ENCODE measurements at regions not wholly inside any gene's neighbourhood (a gene's known extent, or its start where the extent isn't known, plus 50 kb on each side); places are given as distances from the start of the nearest gene placed in this dataset.

DNA sequence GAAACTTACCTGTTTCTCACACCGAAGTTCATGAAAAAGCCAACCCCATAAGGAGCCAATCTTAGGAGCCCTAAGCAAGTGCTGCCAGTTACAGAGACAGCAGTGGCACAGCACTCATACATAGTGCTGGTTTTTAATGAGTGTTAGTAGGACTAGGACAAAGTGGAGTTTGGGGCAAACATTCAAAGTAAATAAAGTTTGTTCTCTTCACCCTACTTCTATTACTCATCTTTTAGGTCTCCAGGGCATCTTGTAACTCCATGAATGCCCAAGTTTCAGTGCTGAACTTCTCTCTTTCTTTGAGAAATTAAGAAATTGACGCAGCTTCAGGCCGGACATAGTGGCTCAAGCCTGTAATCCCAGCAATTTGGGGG is 584.7 kb downstream of the EBF1 start:
- no peaks in the 10 kb centered on the region for H3K27me3 ChIP-seq (ENCODE audit: insufficient read depth, low read length, poor library complexity)
- no peak for DNase-seq
- no peak overlapping the region for H3K4me3 ChIP-seq (ENCODE audit: low read depth in 1 of 2, low read length in 2 of 2)
- H3K4me2 ChIP-seq (ENCODE audit: insufficient read depth, low read length): no peak overlapping the region
- H3K79me2 ChIP-seq (ENCODE audit: insufficient read depth, low read length): no peaks in the 10 kb centered on the region
- no peaks in the 10 kb centered on the region for H3K9me3 ChIP-seq (ENCODE audit: insufficient read depth, low read length, severe bottlenecking)
- ATAC-seq (ENCODE audit: insufficient read depth, low read depth): no peak
- no peak for TF ChIP-seq EZH2 (IDR thresholded peaks at IDR 0.05; ENCODE audit: borderline replicate concordance, low read depth, low read length, severe bottlenecking)
- TF ChIP-seq CTCF (IDR thresholded peaks at IDR 0.05; ENCODE audit: borderline replicate concordance, extremely low read depth, low read length, poor library complexity, severe bottlenecking): no peak
- H3K36me3 ChIP-seq (ENCODE audit: insufficient read depth, low read length): no peaks in the 10 kb centered on the region
- H2AFZ ChIP-seq (ENCODE audit: low read depth, low read length): no peak overlapping the region
- H3K27ac ChIP-seq (ENCODE audit: low read length): peak overlapping the region; percentile 91
- peaks cover 47% of the 10 kb centered on the region for H3K4me1 ChIP-seq (ENCODE audit: insufficient read depth, low read length)
- no peak overlapping the region for H3K9ac ChIP-seq (ENCODE audit: low read depth, low read length)
- H4K20me1 ChIP-seq (ENCODE audit: insufficient read depth, low read length): no peaks in the 10 kb centered on the region

- H3K4me1 ChIP-seq (ENCODE audit: insufficient read depth, low read length): peaks cover 49% of the 10 kb centered on the region
- no peak for TF ChIP-seq CTCF (IDR thresholded peaks at IDR 0.05; ENCODE audit: borderline replicate concordance, extremely low read depth, low read length, poor library complexity, severe bottlenecking)
- TF ChIP-seq EZH2 (IDR thresholded peaks at IDR 0.05; ENCODE audit: borderline replicate concordance, low read depth, low read length, severe bottlenecking): no peak
- DNase-seq: no peak
These were observed 585.3 kb downstream of the EBF1 start for GRCh38 chr5:158514319-158514985.

DNA sequence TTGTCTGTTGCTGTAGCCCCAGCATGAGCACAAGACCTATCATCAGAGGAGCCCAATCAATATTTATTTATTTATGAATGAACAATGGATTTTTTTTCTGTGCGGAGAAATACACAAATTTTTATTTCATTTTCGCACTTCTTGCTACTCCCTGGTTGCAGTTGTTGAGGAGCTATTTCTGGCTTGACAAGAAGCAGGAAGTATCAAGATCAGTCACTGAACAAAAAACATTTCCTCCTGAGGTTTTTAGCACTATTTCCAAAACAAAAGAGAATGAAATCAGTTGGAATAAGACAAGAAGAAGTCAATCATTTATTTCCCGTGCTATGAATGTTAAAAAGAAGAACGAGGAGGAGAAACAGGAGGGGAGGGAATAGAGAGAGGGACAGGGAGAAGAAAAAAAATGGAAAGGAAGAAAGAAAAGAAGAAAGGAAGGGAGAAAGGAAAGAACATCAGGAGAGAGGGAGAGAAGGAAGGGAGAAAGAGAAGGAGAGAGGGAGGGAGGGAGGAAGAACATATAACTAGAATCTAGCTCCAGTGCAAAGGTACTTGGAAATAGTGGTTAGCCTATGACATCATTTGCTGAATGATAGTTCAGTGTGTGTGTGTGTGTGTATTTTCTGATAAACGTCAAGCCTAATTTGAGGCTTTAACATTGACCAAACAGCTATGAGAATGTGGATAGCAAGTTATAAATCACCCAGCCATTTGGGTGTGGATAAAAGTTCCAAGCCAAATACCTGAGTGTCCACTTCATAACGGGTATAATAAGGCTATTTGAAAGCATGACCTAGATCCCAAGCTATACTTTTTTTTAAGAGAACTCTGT is 586.0 kb downstream of the EBF1 start:
- H3K9ac ChIP-seq (ENCODE audit: low read depth, low read length): peak overlapping the region; percentile 40
- H3K4me3 ChIP-seq (ENCODE audit: low read depth in 1 of 2, low read length in 2 of 2): peak overlapping the region in 1 of 2 experiments; percentile 14; a peak in 1 of 4 replicates
- peak overlapping the region; percentile 91 for H3K27ac ChIP-seq (ENCODE audit: low read length)
- no peaks in the 10 kb centered on the region for H3K9me3 ChIP-seq (ENCODE audit: insufficient read depth, low read length, severe bottlenecking)
- H4K20me1 ChIP-seq (ENCODE audit: insufficient read depth, low read length): no peaks in the 10 kb centered on the region
- peak overlapping the region; percentile 64 for H2AFZ ChIP-seq (ENCODE audit: low read depth, low read length)
- H3K4me1 ChIP-seq (ENCODE audit: insufficient read depth, low read length): peaks cover 51% of the 10 kb centered on the region
- peak overlapping the region; percentile 38 for H3K4me2 ChIP-seq (ENCODE audit: insufficient read depth, low read length)
- no peak for DNase-seq
- no peak for TF ChIP-seq EZH2 (IDR thresholded peaks at IDR 0.05; ENCODE audit: borderline replicate concordance, low read depth, low read length, severe bottlenecking)
- no peak for TF ChIP-seq CTCF (IDR thresholded peaks at IDR 0.05; ENCODE audit: borderline replicate concordance, extremely low read depth, low read length, poor library complexity, severe bottlenecking)
- ATAC-seq (ENCODE audit: insufficient read depth, low read depth): no peak
- H3K79me2 ChIP-seq (ENCODE audit: insufficient read depth, low read length): no peaks in the 10 kb centered on the region
- H3K27me3 ChIP-seq (ENCODE audit: insufficient read depth, low read length, poor library complexity): no peaks in the 10 kb centered on the region
- no peaks in the 10 kb centered on the region for H3K36me3 ChIP-seq (ENCODE audit: insufficient read depth, low read length)

More at GRCh38 chr5:158514319-158514985, 585.3 kb downstream of the EBF1 start:
- Histone ChIP-seq H2AFZ (ENCODE audit: low read depth, low read length) (peak overlapping the region; percentile 64; the same call in 1 of the 2 replicates), H3K9ac (ENCODE audit: low read depth, low read length) (peak overlapping the region; percentile 40), H3K4me2 (ENCODE audit: insufficient read depth, low read length) (no peak overlapping the region), H4K20me1 (ENCODE audit: insufficient read depth, low read length) (no peaks in the 10 kb centered on the region), H3K27me3 (ENCODE audit: insufficient read depth, low read length, poor library complexity) (no peaks in the 10 kb centered on the region), H3K27ac (ENCODE audit: low read length) (peak overlapping the region; percentile 91), H3K79me2 (ENCODE audit: insufficient read depth, low read length) (no peaks in the 10 kb centered on the region), H3K36me3 (ENCODE audit: insufficient read depth, low read length) (no peaks in the 10 kb centered on the region), H3K4me3 (ENCODE audit: low read depth in 1 of 2, low read length in 2 of 2) (no peak overlapping the region), H3K9me3 (ENCODE audit: insufficient read depth, low read length, severe bottlenecking) (no peaks in the 10 kb centered on the region)
- ATAC-seq (ENCODE audit: insufficient read depth, low read depth): no peak
